Stomach (tissue), 8 donors: ENCODE measurements at regions not wholly inside any gene's neighbourhood (a gene's known extent, or its start where the extent isn't known, plus 50 kb on each side); places are given as distances from the start of the nearest gene placed in this dataset.

Experiments used
- DNase-seq, 2 donors: peaks; one replicate each; pipeline versions ENCODE4 v3.0.0 to v3.0.0-alpha.2; 2013 to 2019
- H3K27ac ChIP-seq, 5 donors: fragments of 200-600 bp in 4 of 5; sonication (generic) in 4 of 5; one replicate each; pipeline ENCODE4 v1.5.1; 2013 to 2019; ENCODE audit warnings: mild to moderate bottlenecking in 1 of 5, moderate library complexity in 1 of 5
- H3K27me3 ChIP-seq, 3 donors: fragments of 200-600 bp; sonication (generic); one replicate each; pipeline ENCODE4 v1.5.1; 2017 to 2019; ENCODE audit warnings: mixed run types in 1 of 3
- H3K36me3 ChIP-seq, 4 donors: fragments of 200-600 bp; sonication (generic); 1 replicate in 3 of 4; 2 replicates in 1 of 4; pipeline ENCODE4 v1.5.1; 2016 to 2019
- H3K4me1 ChIP-seq, 4 donors: fragments of 200-600 bp; sonication (generic); one replicate each; pipeline ENCODE4 v1.5.1; 2016 to 2019
- H3K4me3 ChIP-seq, 4 donors: fragments of 200-600 bp; sonication (generic) in 3 of 4; one replicate each; pipeline ENCODE4 v1.5.1; 2016 to 2019; ENCODE audit warnings: mild to moderate bottlenecking in 1 of 4
- H3K9me3 ChIP-seq, 4 donors: fragments of 200-600 bp; sonication (generic); one replicate each; pipeline ENCODE4 v1.5.1; 2016 to 2019
- EP300 ChIP-seq: sonication (generic); formaldehyde crosslinking; IDR thresholded peaks from one replicate; pipeline ENCODE4 v1.6.1; 2017; ENCODE audit warnings: antibody characterized with exemption
- POLR2A ChIP-seq, 4 donors: fragments of 450-650 bp; IDR thresholded peaks; one replicate each; pipeline ENCODE4 v1.6.1; 2016; ENCODE audit warnings: antibody characterized with exemption in 4 of 4, control low read depth in 2 of 4, mild to moderate bottlenecking in 1 of 4, moderate library complexity in 1 of 4
- POLR2AphosphoS5 ChIP-seq, 3 donors: sonication (generic); formaldehyde crosslinking; IDR thresholded peaks; one replicate each; pipeline ENCODE4 v1.6.1; 2016; ENCODE audit warnings: antibody characterized with exemption in 3 of 3
- WGBS, 5 donors: extraction: QIAGEN DNeasy Blood & Tissue Kit in 3 of 5; methylation state at CpG; one replicate each; pipeline versions ENCODE4 v1.1.5 to v1.1.7; 2013 to 2018; 5-methylcytosine and 5-hydroxymethylcytosine counted together
- intact Hi-C: fragments of 100-400 bp; cut with DNase I; formaldehyde crosslinking; loops from one replicate; pipeline ENCODE4 v1.15.1; 2023; ENCODE audit warnings: low total_unique reads
- TF ChIP-seq, protein P1 (sequence below), 7 experiments: fragments of 450-650 bp in 4 of 7; fragments of 200-600 bp in 3 of 7; sonication (generic) in 3 of 7; IDR thresholded peaks; one replicate each; pipeline ENCODE4 v1.5.1; 2016 to 2019; ENCODE audit warnings: antibody characterized with exemption in 7 of 7, control low read depth in 2 of 7, mild to moderate bottlenecking in 1 of 7
- donor health status: healthy with polysubstance abuse.
- donor health status: Bipolar disorder and iron deficiency.
- donor health status: healthy.

DNA sequence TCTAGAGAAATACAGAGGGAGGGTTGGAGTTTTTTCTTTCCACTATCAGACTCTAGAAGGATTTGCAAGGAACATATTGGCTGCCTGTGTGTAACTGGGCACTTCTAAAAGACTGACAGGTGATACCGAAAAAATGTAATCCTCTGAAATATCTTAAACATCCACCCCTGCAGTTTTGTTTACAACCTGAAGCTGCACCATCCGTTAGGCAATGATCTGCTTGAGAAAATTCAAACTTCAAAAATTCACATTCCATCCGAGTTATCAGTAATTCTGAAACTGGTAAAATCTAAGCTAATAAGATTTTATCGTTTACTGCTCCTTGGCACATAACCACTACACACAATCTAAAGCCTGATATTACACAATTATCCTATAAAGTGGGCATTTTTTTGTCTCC, 528.6 kb downstream of the FUT8 start:
- no peak for DNase-seq
- Histone ChIP-seq H3K4me3 (no peak overlapping the region), H3K27ac (no peak overlapping the region), H3K9me3 (no peaks in the 10 kb centered on the region), H3K27me3 (no peaks in the 10 kb centered on the region), H3K4me1 (no peaks in the 10 kb centered on the region), H3K36me3 (no peaks in the 10 kb centered on the region)
- intact Hi-C loops, result no loop called here
- 65 to 74% (median 68%) methylated on average over 4 of the region's 4 CpGs for WGBS, 5 donors
- no peak for TF ChIP-seq POLR2AphosphoS5 (IDR thresholded peaks at IDR 0.05)

DNA sequence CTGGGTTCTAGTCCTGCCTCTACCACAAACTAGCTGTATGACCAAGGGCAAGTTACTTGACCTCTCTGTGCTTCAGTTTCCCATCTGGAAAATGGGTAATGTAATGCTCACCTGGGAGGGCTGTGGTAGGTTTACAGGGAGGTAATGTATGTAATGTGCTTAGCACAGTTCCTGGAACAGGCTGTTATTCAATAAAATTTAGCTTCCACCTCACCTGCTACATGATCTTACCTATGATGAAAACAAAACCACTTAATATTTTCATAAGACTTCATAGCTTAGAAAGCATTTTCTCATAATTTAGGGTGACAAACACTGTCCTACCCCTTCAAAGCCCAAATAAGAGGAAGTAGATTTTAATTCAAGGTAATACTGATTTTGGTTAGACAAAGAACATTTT, 530.6 kb downstream of the FUT8 start:
- intact Hi-C loops, result no loop called here
- no peaks in the 10 kb centered on the region for H3K36me3 ChIP-seq
- no peak overlapping the region for H3K4me3 ChIP-seq
- no peaks in the 10 kb centered on the region for H3K9me3 ChIP-seq
- TF ChIP-seq POLR2A (IDR thresholded peaks at IDR 0.05) (no peak), EP300 (no peak), POLR2AphosphoS5 (IDR thresholded peaks at IDR 0.05) (no peak)
- TF ChIP-seq, protein P1, sequence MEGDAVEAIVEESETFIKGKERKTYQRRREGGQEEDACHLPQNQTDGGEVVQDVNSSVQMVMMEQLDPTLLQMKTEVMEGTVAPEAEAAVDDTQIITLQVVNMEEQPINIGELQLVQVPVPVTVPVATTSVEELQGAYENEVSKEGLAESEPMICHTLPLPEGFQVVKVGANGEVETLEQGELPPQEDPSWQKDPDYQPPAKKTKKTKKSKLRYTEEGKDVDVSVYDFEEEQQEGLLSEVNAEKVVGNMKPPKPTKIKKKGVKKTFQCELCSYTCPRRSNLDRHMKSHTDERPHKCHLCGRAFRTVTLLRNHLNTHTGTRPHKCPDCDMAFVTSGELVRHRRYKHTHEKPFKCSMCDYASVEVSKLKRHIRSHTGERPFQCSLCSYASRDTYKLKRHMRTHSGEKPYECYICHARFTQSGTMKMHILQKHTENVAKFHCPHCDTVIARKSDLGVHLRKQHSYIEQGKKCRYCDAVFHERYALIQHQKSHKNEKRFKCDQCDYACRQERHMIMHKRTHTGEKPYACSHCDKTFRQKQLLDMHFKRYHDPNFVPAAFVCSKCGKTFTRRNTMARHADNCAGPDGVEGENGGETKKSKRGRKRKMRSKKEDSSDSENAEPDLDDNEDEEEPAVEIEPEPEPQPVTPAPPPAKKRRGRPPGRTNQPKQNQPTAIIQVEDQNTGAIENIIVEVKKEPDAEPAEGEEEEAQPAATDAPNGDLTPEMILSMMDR (IDR thresholded peaks at IDR 0.05), result no peak
- DNase-seq, result no peak
- no peak overlapping the region for H3K27ac ChIP-seq
- no peaks in the 10 kb centered on the region for H3K4me1 ChIP-seq
- peaks cover 0 to 10% (median 0%) of the 10 kb centered on the region in 3 donors for H3K27me3 ChIP-seq

DNA sequence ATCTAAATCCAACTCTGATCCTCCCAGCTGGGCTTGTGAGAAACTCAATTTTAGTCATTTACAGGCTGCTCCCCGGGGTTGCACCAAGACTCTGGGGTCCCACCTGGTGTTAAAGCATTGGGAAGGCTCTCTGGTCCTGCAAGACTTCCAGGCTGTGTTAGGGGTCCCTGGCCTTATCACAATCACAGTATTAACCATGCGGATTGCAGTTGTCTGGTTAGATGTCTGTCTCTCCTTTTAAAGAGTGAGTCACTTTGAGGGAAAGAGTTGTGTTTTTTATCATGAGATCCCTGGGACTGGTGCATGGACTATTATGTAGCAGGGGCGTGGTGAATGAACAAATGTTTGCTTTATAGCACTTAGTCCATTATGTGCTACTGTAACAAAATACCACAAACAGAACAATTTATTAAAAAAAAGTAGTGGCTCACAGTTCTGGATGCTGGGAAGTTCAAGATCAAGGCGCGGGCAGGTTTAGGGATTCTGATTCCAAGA, 531.4 kb downstream of the FUT8 start:
- intact Hi-C loops, result no loop called here
- H3K4me3 ChIP-seq, result no peak overlapping the region
- no peak for DNase-seq
- 80 to 88% (median 85%) methylated on average over 5 of the region's 5 CpGs for WGBS, 5 donors
- H3K27me3 ChIP-seq, result peaks cover 0 to 11% (median 0%) of the 10 kb centered on the region in 3 donors
- TF ChIP-seq POLR2AphosphoS5 (IDR thresholded peaks at IDR 0.05) (no peak), POLR2A (IDR thresholded peaks at IDR 0.05) (no peak)
- no peaks in the 10 kb centered on the region for H3K36me3 ChIP-seq
- no peaks in the 10 kb centered on the region for H3K9me3 ChIP-seq
- H3K27ac ChIP-seq, result no peak overlapping the region
- no peaks in the 10 kb centered on the region for H3K4me1 ChIP-seq

DNA sequence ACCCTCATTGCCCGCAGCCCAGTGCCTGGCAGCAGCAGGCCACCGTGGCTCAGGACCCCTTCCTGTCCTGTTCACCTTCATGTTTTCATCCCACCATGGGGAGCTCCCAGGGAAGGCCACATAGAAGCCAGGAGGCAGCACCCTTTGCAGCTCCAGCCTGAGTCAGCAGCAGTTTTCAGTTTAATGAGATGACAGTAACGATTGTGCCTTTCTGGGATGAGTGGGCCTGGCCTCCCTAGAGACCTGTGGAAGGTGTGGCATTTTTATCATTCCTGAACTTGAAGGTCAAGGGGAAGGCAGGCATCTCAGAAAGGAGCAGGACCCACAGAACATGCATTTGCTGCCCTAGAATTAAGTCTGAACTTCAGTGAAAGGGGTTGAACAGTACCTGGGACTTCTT, 532.8 kb downstream of the FUT8 start:
- 87 to 100% (median 93%) methylated on average over 3 of the region's 3 CpGs for WGBS, 5 donors
- Histone ChIP-seq H3K36me3 (no peaks in the 10 kb centered on the region), H3K9me3 (no peaks in the 10 kb centered on the region), H3K27me3 (peaks cover 0 to 11% (median 0%) of the 10 kb centered on the region in 3 donors), H3K4me1 (peaks cover 0 to 4% (median 2%) of the 10 kb centered on the region in 4 donors), H3K27ac (no peak overlapping the region), H3K4me3 (no peak overlapping the region)
- TF ChIP-seq, protein P1 (IDR thresholded peaks at IDR 0.05), result no peak
- TF ChIP-seq POLR2AphosphoS5 (IDR thresholded peaks at IDR 0.05) (no peak), POLR2A (IDR thresholded peaks at IDR 0.05) (no peak), EP300 (no peak)
- intact Hi-C loops, result no loop called here
- no peak for DNase-seq

DNA sequence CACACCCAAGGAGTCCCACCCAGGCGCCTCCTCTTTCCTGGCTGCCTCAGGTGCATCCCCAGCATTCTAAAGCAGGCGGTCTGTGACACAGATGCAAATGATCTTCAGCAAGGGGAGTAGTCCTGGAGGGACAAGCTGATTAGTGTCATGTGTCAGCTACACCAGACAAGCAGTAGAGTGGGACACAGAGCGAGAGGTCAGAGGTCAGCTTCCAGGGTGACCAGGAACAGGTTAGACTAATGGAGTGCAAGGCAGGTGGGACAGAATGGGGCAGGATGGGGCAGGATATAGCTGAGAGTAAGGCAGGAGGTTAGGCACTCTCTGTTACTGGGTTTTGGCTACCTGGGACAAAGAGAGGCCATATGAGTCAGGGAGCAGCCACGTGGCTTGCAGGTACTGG, 534.0 kb downstream of the FUT8 start:
- no peaks in the 10 kb centered on the region for H3K9me3 ChIP-seq
- 85 to 95% (median 90%) methylated on average over 4 of the region's 4 CpGs for WGBS, 5 donors
- peaks cover 0 to 6% (median 2%) of the 10 kb centered on the region in 4 donors for H3K4me1 ChIP-seq
- no peak overlapping the region for H3K4me3 ChIP-seq
- DNase-seq, result no peak
- H3K27ac ChIP-seq, result no peak overlapping the region
- TF ChIP-seq EP300, result no peak
- no peak for TF ChIP-seq POLR2A (IDR thresholded peaks at IDR 0.05)
- no peak for TF ChIP-seq POLR2AphosphoS5 (IDR thresholded peaks at IDR 0.05)
- TF ChIP-seq, protein P1 (IDR thresholded peaks at IDR 0.05), result no peak
- H3K36me3 ChIP-seq, result no peaks in the 10 kb centered on the region
- peaks cover 0 to 11% (median 0%) of the 10 kb centered on the region in 3 donors for H3K27me3 ChIP-seq
- intact Hi-C loops, result no loop called here
